Activated CD8-positive, alpha-beta T cell treated with anti-CD3 and anti-CD28 coated beads for 36 hours (primary cell): ENCODE measurements at regions not wholly inside any gene's neighbourhood (a gene's known extent, or its start where the extent isn't known, plus 50 kb on each side); places are given as distances from the start of the nearest gene placed in this dataset.

Source experiments
- ATAC-seq: fragments of 200-7000 bp; cut with Tn5 transposase; one replicate; pipeline ENCODE4 v1.10.0; 2021; ENCODE audit warnings: mild to moderate bottlenecking, moderate library complexity
- CTCF ChIA-PET: fragments of 350-600 bp; sonication (Branson Sonifier 250); formaldehyde crosslinking; loops from one replicate; lab custom pipeline; 2021; ENCODE audit warnings: antibody characterized with exemption; lab: Charles Lee
- POLR2A ChIA-PET: fragments of 350-600 bp; sonication (Branson Sonifier 250); formaldehyde crosslinking; loops from one replicate; lab custom pipeline; 2021; ENCODE audit warnings: antibody characterized with exemption; lab: Charles Lee
- DNase-seq: peaks from one replicate; pipeline ENCODE4 v3.0.0-alpha.2; 2020
- H3K27ac Mint-ChIP-seq: one replicate; pipeline ENCODE4 v1.8.0; 2021; ENCODE audit warnings: mild to moderate bottlenecking, mixed read lengths
- H3K27me3 Mint-ChIP-seq: one replicate; pipeline ENCODE4 v1.8.0; 2021; ENCODE audit warnings: mixed read lengths
- H3K36me3 Mint-ChIP-seq: one replicate; pipeline ENCODE4 v1.8.0; 2021; ENCODE audit warnings: low read depth, mixed read lengths
- H3K4me1 Mint-ChIP-seq: one replicate; pipeline ENCODE4 v1.8.0; 2021; ENCODE audit warnings: low read depth, mixed read lengths
- H3K4me3 Mint-ChIP-seq: one replicate; pipeline ENCODE4 v1.8.0; 2021; ENCODE audit warnings: mild to moderate bottlenecking, moderate library complexity, mixed read lengths
- H3K9me3 Mint-ChIP-seq: one replicate; pipeline ENCODE4 v1.8.0; 2021; ENCODE audit warnings: mixed read lengths
- CTCF ChIP-seq: fragments of 200-600 bp; IDR thresholded peaks from one replicate; pipeline ENCODE4 v1.8.0; 2022; ENCODE audit warnings: antibody characterized with exemption, mild to moderate bottlenecking
- intact Hi-C: fragments of 100-400 bp; cut with micrococcal nuclease; formaldehyde crosslinking; loops from one replicate; pipeline ENCODE4 v1.10.0; 2022

GRCh38 chr13:65875031-65875430, 1355.1 kb downstream of the PCDH9 start:
- no peaks in the 10 kb centered on the region for H3K36me3 Mint-ChIP-seq
- DNase-seq = no peak
- ChIA-PET POLR2A (no interaction called here), CTCF (no interaction called here)
- H3K9me3 Mint-ChIP-seq = peaks cover 12% of the 10 kb centered on the region
- no peak overlapping the region for H3K27ac Mint-ChIP-seq
- H3K27me3 Mint-ChIP-seq = no peaks in the 10 kb centered on the region
- intact Hi-C loops = no loop called here
- no peak for ATAC-seq
- no peaks in the 10 kb centered on the region for H3K4me1 Mint-ChIP-seq
- no peak for TF ChIP-seq CTCF
- no peak overlapping the region for H3K4me3 Mint-ChIP-seq

- CTCF ChIA-PET = no interaction called here
- Mint-ChIP-seq H3K27ac (no peak overlapping the region), H3K4me1 (no peaks in the 10 kb centered on the region), H3K4me3 (no peak overlapping the region), H3K27me3 (no peaks in the 10 kb centered on the region), H3K36me3 (no peaks in the 10 kb centered on the region), H3K9me3 (peaks cover 8% of the 10 kb centered on the region)
- POLR2A ChIA-PET = no interaction called here
- DNase-seq (no peak), ATAC-seq (no peak)
- no peak for TF ChIP-seq CTCF
- intact Hi-C loops = no loop called here
Measured at GRCh38 chr13:65872448-65872847, 1357.7 kb downstream of the PCDH9 start.

GRCh38 chr13:65868884-65869283, 1361.3 kb downstream of the PCDH9 start:
- H3K4me1 Mint-ChIP-seq = no peaks in the 10 kb centered on the region
- H3K4me3 Mint-ChIP-seq = no peak overlapping the region
- ATAC-seq = no peak
- ChIA-PET POLR2A (no interaction called here), CTCF (no interaction called here)
- no peaks in the 10 kb centered on the region for H3K36me3 Mint-ChIP-seq
- H3K9me3 Mint-ChIP-seq = peaks cover 11% of the 10 kb centered on the region
- H3K27ac Mint-ChIP-seq = no peak overlapping the region
- DNase-seq = no peak
- TF ChIP-seq CTCF = no peak
- H3K27me3 Mint-ChIP-seq = no peaks in the 10 kb centered on the region
- intact Hi-C loops = no loop called here

DNA sequence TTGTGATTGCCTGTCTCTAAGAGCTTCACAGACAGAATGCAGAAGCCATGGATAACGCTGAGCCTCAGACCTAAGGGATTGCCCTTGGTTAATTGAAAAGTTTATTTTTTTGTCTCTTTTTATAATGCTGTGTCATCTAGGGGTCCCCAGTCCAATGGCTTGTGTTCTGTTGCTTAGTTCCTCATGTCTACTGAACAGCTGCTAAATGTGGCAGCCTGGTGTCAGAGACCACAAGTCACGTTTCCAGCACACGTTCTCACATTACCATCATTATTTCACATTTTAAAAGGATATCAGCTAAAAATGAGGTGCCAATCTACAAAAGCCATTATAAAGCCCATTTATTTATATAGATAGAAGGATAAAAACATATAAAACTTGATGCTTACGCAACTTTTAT, 1362.0 kb downstream of the PCDH9 start:
- ChIA-PET POLR2A (no interaction called here), CTCF (no interaction called here)
- Mint-ChIP-seq H3K9me3 (peaks cover 8% of the 10 kb centered on the region), H3K36me3 (no peaks in the 10 kb centered on the region), H3K27me3 (no peaks in the 10 kb centered on the region), H3K27ac (no peak overlapping the region), H3K4me1 (no peaks in the 10 kb centered on the region), H3K4me3 (no peak overlapping the region)
- ATAC-seq (no peak), DNase-seq (no peak)
- TF ChIP-seq CTCF = no peak
- intact Hi-C loops = no loop called here

DNA sequence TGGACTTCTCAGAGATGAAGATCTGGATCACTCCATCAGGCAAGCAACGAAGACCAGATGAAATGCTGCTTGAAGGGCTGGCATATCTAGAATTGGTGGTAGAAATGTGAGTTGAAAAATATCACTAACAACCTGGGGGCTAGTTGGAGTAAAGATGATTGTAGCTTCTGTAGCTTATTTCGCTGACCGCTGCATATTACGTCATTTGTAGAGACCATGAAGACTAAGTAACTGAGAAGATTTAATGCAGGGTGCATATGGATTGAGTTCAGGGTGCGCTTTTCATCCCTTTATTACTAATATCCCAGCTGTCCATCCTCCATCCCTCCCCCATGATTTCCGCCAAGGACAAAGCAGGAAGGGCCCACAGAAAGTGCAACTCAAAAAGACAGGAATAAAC, 1364.0 kb downstream of the PCDH9 start:
- ATAC-seq (no peak), DNase-seq (no peak)
- intact Hi-C loops = no loop called here
- TF ChIP-seq CTCF = no peak
- H3K4me1 Mint-ChIP-seq = no peaks in the 10 kb centered on the region
- H3K4me3 Mint-ChIP-seq = no peak overlapping the region
- CTCF ChIA-PET = no interaction called here
- POLR2A ChIA-PET = no interaction called here
- peaks cover 4% of the 10 kb centered on the region for H3K9me3 Mint-ChIP-seq
- no peak overlapping the region for H3K27ac Mint-ChIP-seq
- H3K27me3 Mint-ChIP-seq = no peaks in the 10 kb centered on the region
- H3K36me3 Mint-ChIP-seq = no peaks in the 10 kb centered on the region
